K562 (cell line): ENCODE measurements at regions not wholly inside any gene's neighbourhood (a gene's known extent, or its start where the extent isn't known, plus 50 kb on each side); places are given as distances from the start of the nearest gene placed in this dataset.

Experiments
- TBL1XR1 ChIP-seq, 2 experiments: IDR thresholded peaks; 2 replicates each; pipeline ENCODE4 v1.6.1; 2012; ENCODE audit warnings: improper control_type of control experiment in 2 of 2, low read length in 2 of 2, mild to moderate bottlenecking in 1 of 2
- ZBTB8A ChIP-seq: fragments of 450-650 bp; IDR thresholded peaks from 2 replicates; pipeline ENCODE4 v1.6.1; 2018; ENCODE audit warnings: mild to moderate bottlenecking, moderate library complexity; ENCODE audit not compliant: partially characterized antibody
- ZC3H4 ChIP-seq: sonication (generic); formaldehyde crosslinking; IDR thresholded peaks from 2 replicates; pipeline ENCODE4 v1.9.0; 2021; ENCODE audit warnings: missing genetic modification reagents, borderline replicate concordance
- ZKSCAN1 ChIP-seq: fragments of 150-350 bp; IDR thresholded peaks from 2 replicates; pipeline ENCODE4 v1.6.1; 2016; ENCODE audit warnings: low read depth, low read length
- ZNF143 ChIP-seq: sonication (generic); formaldehyde crosslinking; IDR thresholded peaks from 2 replicates; pipeline ENCODE4 v1.9.0; 2022; ENCODE audit warnings: mild to moderate bottlenecking, missing genetic modification reagents
- ZNF175 ChIP-seq: fragments of 200-800 bp; sonication (Bioruptor generic); IDR thresholded peaks from 2 replicates; pipeline ENCODE4 v1.6.1; 2016; ENCODE audit warnings: low read depth, mild to moderate bottlenecking, missing genetic modification characterization, missing compliant biosample characterization
- TF ChIP-seq, protein P1 (sequence below), 2 experiments: fragments of 450-650 bp; IDR thresholded peaks; 2 replicates each; pipeline ENCODE4 v1.6.1; 2016; ENCODE audit warnings: mild to moderate bottlenecking in 2 of 2, borderline replicate concordance in 1 of 2, low read depth in 1 of 2, moderate library complexity in 1 of 2
- TF ChIP-seq, protein P2 (sequence below): fragments of 450-650 bp; IDR thresholded peaks from 2 replicates; pipeline ENCODE4 v1.6.1; 2017; ENCODE audit warnings: antibody characterized with exemption, mild to moderate bottlenecking
- TF ChIP-seq, protein P3 (sequence below), 3 experiments: IDR thresholded peaks in 2 of 3; conservative IDR thresholded peaks in 1 of 3; 2 replicates each; pipeline ENCODE4 v1.5.1; 2011 to 2012; ENCODE audit warnings: low read length in 3 of 3, mild to moderate bottlenecking in 3 of 3, control low read depth in 2 of 3, improper control_type of control experiment in 1 of 3, inconsistent platforms in 1 of 3, low read depth in 1 of 3, mixed read lengths in 1 of 3, moderate library complexity in 1 of 3; ENCODE audit not compliant: insufficient read depth in 2 of 3
- TF ChIP-seq, protein P4 (sequence below): fragments of 450-650 bp; IDR thresholded peaks from 2 replicates; pipeline ENCODE4 v1.6.1; 2018; ENCODE audit not compliant: partially characterized antibody

DNA sequence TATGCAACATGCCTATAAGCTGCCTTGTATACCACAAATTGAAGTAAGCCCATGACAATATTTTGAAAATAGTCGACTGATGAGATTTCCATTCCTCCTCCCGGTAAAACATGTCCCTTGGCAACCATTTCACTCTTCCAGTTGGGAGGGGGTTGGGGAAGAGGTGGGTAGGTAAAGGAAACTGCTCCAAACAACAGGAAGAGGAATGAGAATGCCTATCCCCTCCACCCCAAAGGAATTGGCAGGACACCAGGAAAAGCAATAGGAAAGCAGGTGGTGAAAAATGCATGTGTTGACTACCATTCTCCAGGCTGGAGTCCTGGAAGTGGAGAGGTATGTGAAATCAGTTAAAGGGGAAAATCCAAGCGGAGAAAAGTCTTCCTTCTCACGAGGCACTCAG is 455.9 kb upstream of the PSMD7 start:
- TF ChIP-seq, protein P1, sequence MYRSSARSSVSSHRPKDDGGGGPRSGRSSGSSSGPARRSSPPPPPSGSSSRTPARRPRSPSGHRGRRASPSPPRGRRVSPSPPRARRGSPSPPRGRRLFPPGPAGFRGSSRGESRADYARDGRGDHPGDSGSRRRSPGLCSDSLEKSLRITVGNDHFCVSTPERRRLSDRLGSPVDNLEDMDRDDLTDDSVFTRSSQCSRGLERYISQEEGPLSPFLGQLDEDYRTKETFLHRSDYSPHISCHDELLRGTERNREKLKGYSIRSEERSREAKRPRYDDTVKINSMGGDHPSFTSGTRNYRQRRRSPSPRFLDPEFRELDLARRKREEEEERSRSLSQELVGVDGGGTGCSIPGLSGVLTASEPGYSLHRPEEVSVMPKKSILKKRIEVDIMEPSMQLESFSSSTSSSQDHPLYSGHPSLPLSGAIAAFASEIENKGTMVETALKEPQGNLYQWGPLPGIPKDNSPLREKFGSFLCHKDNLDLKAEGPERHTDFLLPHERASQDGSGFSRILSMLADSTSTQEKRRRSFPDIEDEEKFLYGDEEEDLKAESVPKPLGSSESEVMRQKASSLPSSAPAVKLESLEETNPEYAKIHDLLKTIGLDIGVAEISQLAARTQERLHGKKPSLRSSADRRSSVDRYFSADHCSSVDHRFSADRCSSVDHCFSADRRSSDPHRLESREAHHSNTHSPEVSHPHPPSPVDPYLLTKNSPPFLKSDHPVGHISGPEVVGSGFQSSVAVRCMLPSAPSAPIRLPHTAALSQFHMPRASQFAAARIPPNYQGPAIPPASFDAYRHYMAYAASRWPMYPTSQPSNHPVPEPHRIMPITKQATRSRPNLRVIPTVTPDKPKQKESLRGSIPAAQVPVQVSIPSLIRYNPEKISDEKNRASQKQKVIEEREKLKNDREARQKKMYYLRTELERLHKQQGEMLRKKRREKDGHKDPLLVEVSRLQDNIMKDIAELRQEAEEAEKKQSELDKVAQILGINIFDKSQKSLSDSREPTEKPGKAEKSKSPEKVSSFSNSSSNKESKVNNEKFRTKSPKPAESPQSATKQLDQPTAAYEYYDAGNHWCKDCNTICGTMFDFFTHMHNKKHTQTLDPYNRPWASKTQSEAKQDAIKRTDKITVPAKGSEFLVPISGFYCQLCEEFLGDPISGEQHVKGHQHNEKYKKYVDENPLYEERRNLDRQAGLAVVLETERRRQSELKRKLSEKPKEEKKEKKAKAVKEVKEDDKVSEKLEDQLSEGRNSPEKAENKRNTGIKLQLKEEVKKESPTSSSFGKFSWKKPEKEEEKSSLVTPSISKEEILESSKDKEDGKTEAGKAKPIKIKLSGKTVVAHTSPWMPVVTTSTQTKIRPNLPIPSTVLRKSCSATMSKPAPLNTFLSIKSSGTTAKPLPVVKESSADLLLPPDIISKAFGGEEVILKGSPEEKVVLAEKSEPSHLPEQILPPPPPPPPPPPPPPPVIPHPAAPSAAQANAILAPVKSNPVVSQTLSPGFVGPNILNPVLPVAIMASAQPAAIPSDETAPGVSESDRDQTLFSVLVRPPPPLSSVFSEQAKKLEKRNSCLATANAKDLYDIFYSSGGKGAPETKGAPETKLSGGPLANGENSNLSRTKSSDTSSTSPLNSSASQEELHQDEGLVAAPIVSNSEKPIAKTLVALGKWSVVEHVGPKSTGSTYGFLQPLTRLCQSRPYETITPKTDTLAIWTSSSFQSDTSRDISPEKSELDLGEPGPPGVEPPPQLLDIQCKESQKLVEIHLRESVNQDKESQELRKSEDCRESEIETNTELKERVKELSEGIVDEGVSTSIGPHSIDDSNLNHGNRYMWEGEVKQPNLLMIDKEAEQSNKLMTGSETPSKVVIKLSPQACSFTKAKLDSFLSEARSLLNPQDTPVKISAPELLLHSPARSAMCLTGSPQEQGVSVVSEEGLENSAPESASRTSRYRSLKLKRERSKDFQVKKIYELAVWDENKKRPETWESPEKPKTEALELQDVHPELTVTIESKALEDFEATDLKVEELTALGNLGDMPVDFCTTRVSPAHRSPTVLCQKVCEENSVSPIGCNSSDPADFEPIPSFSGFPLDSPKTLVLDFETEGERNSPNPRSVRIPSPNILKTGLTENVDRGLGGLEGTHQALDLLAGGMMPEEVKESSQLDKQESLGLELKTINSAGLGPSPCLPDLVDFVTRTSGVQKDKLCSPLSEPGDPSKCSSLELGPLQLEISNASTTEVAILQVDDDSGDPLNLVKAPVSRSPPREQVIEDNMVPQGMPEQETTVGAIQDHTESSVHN (IDR thresholded peaks at IDR 0.05; ENCODE audit: borderline replicate concordance in 1 of 2, low read depth in 1 of 2): no peak
- no peak for TF ChIP-seq ZC3H4 (CRISPR knock-in tag)
- TF ChIP-seq TBL1XR1 (IDR thresholded peaks at IDR 0.05; ENCODE audit: low read length in 2 of 2): no peak
- TF ChIP-seq, protein P2, sequence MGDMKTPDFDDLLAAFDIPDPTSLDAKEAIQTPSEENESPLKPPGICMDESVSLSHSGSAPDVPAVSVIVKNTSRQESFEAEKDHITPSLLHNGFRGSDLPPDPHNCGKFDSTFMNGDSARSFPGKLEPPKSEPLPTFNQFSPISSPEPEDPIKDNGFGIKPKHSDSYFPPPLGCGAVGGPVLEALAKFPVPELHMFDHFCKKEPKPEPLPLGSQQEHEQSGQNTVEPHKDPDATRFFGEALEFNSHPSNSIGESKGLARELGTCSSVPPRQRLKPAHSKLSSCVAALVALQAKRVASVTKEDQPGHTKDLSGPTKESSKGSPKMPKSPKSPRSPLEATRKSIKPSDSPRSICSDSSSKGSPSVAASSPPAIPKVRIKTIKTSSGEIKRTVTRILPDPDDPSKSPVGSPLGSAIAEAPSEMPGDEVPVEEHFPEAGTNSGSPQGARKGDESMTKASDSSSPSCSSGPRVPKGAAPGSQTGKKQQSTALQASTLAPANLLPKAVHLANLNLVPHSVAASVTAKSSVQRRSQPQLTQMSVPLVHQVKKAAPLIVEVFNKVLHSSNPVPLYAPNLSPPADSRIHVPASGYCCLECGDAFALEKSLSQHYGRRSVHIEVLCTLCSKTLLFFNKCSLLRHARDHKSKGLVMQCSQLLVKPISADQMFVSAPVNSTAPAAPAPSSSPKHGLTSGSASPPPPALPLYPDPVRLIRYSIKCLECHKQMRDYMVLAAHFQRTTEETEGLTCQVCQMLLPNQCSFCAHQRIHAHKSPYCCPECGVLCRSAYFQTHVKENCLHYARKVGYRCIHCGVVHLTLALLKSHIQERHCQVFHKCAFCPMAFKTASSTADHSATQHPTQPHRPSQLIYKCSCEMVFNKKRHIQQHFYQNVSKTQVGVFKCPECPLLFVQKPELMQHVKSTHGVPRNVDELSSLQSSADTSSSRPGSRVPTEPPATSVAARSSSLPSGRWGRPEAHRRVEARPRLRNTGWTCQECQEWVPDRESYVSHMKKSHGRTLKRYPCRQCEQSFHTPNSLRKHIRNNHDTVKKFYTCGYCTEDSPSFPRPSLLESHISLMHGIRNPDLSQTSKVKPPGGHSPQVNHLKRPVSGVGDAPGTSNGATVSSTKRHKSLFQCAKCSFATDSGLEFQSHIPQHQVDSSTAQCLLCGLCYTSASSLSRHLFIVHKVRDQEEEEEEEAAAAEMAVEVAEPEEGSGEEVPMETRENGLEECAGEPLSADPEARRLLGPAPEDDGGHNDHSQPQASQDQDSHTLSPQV: no peak
- no peak for TF ChIP-seq ZBTB8A
- TF ChIP-seq, protein P3, sequence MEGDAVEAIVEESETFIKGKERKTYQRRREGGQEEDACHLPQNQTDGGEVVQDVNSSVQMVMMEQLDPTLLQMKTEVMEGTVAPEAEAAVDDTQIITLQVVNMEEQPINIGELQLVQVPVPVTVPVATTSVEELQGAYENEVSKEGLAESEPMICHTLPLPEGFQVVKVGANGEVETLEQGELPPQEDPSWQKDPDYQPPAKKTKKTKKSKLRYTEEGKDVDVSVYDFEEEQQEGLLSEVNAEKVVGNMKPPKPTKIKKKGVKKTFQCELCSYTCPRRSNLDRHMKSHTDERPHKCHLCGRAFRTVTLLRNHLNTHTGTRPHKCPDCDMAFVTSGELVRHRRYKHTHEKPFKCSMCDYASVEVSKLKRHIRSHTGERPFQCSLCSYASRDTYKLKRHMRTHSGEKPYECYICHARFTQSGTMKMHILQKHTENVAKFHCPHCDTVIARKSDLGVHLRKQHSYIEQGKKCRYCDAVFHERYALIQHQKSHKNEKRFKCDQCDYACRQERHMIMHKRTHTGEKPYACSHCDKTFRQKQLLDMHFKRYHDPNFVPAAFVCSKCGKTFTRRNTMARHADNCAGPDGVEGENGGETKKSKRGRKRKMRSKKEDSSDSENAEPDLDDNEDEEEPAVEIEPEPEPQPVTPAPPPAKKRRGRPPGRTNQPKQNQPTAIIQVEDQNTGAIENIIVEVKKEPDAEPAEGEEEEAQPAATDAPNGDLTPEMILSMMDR (IDR thresholded peaks at IDR 0.05 in 2 of 3, conservative IDR thresholded peaks at IDR 0.05 in 1 of 3; ENCODE audit: insufficient read depth in 2 of 3, low read depth in 1 of 3, low read length in 3 of 3): no peak
- TF ChIP-seq ZKSCAN1: no peak
- TF ChIP-seq ZNF175 (CRISPR knock-in tag): no peak
- TF ChIP-seq, protein P4, sequence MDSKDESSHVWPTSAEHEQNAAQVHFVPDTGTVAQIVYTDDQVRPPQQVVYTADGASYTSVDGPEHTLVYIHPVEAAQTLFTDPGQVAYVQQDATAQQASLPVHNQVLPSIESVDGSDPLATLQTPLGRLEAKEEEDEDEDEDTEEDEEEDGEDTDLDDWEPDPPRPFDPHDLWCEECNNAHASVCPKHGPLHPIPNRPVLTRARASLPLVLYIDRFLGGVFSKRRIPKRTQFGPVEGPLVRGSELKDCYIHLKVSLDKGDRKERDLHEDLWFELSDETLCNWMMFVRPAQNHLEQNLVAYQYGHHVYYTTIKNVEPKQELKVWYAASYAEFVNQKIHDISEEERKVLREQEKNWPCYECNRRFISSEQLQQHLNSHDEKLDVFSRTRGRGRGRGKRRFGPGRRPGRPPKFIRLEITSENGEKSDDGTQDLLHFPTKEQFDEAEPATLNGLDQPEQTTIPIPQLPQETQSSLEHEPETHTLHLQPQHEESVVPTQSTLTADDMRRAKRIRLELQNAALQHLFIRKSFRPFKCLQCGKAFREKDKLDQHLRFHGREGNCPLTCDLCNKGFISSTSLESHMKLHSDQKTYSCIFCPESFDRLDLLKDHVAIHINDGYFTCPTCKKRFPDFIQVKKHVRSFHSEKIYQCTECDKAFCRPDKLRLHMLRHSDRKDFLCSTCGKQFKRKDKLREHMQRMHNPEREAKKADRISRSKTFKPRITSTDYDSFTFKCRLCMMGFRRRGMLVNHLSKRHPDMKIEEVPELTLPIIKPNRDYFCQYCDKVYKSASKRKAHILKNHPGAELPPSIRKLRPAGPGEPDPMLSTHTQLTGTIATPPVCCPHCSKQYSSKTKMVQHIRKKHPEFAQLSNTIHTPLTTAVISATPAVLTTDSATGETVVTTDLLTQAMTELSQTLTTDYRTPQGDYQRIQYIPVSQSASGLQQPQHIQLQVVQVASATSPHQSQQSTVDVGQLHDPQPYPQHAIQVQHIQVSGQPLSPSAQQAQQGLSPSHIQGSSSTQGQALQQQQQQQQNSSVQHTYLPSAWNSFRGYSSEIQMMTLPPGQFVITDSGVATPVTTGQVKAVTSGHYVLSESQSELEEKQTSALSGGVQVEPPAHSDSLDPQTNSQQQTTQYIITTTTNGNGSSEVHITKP: no peak
- TF ChIP-seq ZNF143: no peak
